K562 (cell line): ENCODE measurements at regions not wholly inside any gene's neighbourhood (a gene's known extent, or its start where the extent isn't known, plus 50 kb on each side); places are given as distances from the start of the nearest gene placed in this dataset.

Source experiments
- ATAC-seq: fragments of 200-7000 bp; cut with Tn5 transposase; 3 replicates; pipeline ENCODE4 v1.9.1; 2020; ENCODE audit warnings: moderate library complexity
- BruUV-seq: library from RNA; stranded (reverse); fragments of 400-500 nt; replicated peaks from 2 replicates; lab custom pipeline; 2021; lab: Mats Ljungman, UMichigan
- CTCF ChIA-PET: fragments of 300-600 bp; formaldehyde crosslinking; extraction: SDS; loops from one replicate; lab custom pipeline; 2021; ENCODE audit warnings: low intra/inter-chr PET ratio; lab: Yijun Ruan, JAX
- POLR2A ChIA-PET: fragments of 300-600, 350-650 bp; sonication (Branson Sonifier 250); formaldehyde crosslinking; extraction: SDS; loops from one replicate; lab custom pipeline; 2021; ENCODE audit warnings: antibody characterized with exemption, inconsistent platforms; lab: Yijun Ruan, JAX
- DNase-seq, 4 experiments: peaks; one replicate each; pipeline versions ENCODE4 v3.0.0 to v3.0.0-alpha.2; 2011 to 2018; ENCODE audit warnings: low spot score in 3 of 4, mixed read lengths in 3 of 4; ENCODE audit errors: extremely low read depth in 1 of 4
- FAIRE-seq: peaks from 2 replicates; lab custom pipeline; 2011; peaks lifted over from hg19 to GRCh38; lab: Jason Lieb, UNC
- H2AFZ ChIP-seq: 2 replicates; pipeline ENCODE4 v1.6.0; 2011; ENCODE audit warnings: low read depth, low read length, control low read depth, inconsistent platforms
- H3K27ac ChIP-seq: fragments of 200-600 bp; 3 replicates; pipeline ENCODE4 v1.8.0; 2011; ENCODE audit warnings: low read depth, mild to moderate bottlenecking, control low read depth, inconsistent platforms, low read length, moderate library complexity, mixed read lengths; ENCODE audit errors: extremely low read depth
- H3K27me3 ChIP-seq, 2 experiments: fragments of 300-600 bp in 1 of 2; 2 replicates in 1 of 2; 3 replicates in 1 of 2; pipeline versions ENCODE4 v1.6.0 to v1.8.0; 2011; ENCODE audit warnings: inconsistent platforms in 2 of 2, low read length in 2 of 2, mild to moderate bottlenecking in 1 of 2, mixed read lengths in 1 of 2, moderate library complexity in 1 of 2; ENCODE audit not compliant: control insufficient read depth in 2 of 2, insufficient read depth in 2 of 2
- H3K36me3 ChIP-seq: fragments of 300-600 bp; 3 replicates; pipeline ENCODE4 v1.8.0; 2011; ENCODE audit warnings: mild to moderate bottlenecking, low read length, inconsistent platforms; ENCODE audit not compliant: control insufficient read depth, insufficient read depth
- H3K4me1 ChIP-seq, 2 experiments: fragments of 200-600 bp in 1 of 2; replicated peaks in 1 of 2; 2 replicates in 1 of 2; 3 replicates in 1 of 2; pipeline versions ENCODE4 v1.5.1 to v1.8.0; 2011; ENCODE audit warnings: inconsistent platforms in 2 of 2, low read length in 2 of 2, mild to moderate bottlenecking in 1 of 2, mixed read lengths in 1 of 2, moderate library complexity in 1 of 2; ENCODE audit not compliant: control insufficient read depth in 2 of 2, insufficient read depth in 2 of 2
- H3K4me2 ChIP-seq: 2 replicates; pipeline ENCODE4 v1.6.1; 2011; ENCODE audit warnings: low read length, control low read depth, inconsistent platforms, mixed read lengths; ENCODE audit not compliant: insufficient read depth
- H3K4me3 ChIP-seq: fragments of 200-600 bp; sonication (generic), shearing (Covaris generic); 2 replicates; pipeline ENCODE4 v1.5.1; 2016; ENCODE audit warnings: control low read depth, inconsistent platforms
- H3K79me2 ChIP-seq: fragments of 200-600 bp; 3 replicates; pipeline ENCODE4 v1.8.0; 2011; ENCODE audit warnings: low read length, inconsistent platforms; ENCODE audit not compliant: control insufficient read depth, insufficient read depth
- H3K9ac ChIP-seq, 2 experiments: 2 replicates each; pipeline versions ENCODE4 v1.6.0 to v1.6.1; 2011; ENCODE audit warnings: low read depth in 2 of 2, low read length in 2 of 2, control low read depth in 1 of 2, inconsistent platforms in 1 of 2, mild to moderate bottlenecking in 1 of 2, mixed read lengths in 1 of 2; ENCODE audit not compliant: insufficient read depth in 1 of 2
- H3K9me1 ChIP-seq: one replicate; pipeline ENCODE4 v1.6.0; 2011; ENCODE audit warnings: inconsistent platforms, mild to moderate bottlenecking, low read length, moderate library complexity; ENCODE audit not compliant: control insufficient read depth, insufficient read depth
- H3K9me3 ChIP-seq: replicated peaks from 2 replicates; pipeline ENCODE4 v1.5.1; 2011; ENCODE audit warnings: low read depth, low read length, inconsistent platforms; ENCODE audit not compliant: control insufficient read depth, insufficient read depth
- H4K20me1 ChIP-seq: replicated peaks from 2 replicates; pipeline ENCODE4 v1.6.1; 2011; ENCODE audit warnings: low read length, inconsistent platforms, mixed read lengths; ENCODE audit not compliant: control insufficient read depth, insufficient read depth
- ARID1B ChIP-seq: fragments of 450-650 bp; IDR thresholded peaks from 2 replicates; pipeline ENCODE4 v1.6.1; 2016; ENCODE audit warnings: antibody characterized with exemption, mild to moderate bottlenecking, inconsistent platforms
- CCAR2 ChIP-seq: fragments of 200-400 bp; formaldehyde crosslinking; IDR thresholded peaks from 2 replicates; pipeline ENCODE4 v1.6.1; 2017; ENCODE audit warnings: mild to moderate bottlenecking, low read depth, low read length
- CHD2 ChIP-seq: IDR thresholded peaks from 2 replicates; pipeline ENCODE4 v1.6.1; 2011; ENCODE audit warnings: low read depth, low read length
- FOS ChIP-seq: IDR thresholded peaks from 3 replicates; pipeline ENCODE4 v1.6.1; 2011; ENCODE audit not compliant: insufficient read length; ENCODE audit errors: extremely low read depth
- FOXA3 ChIP-seq, 2 experiments: fragments of 450-650 bp in 1 of 2; sonication (generic) in 1 of 2; formaldehyde crosslinking; IDR thresholded peaks in 1 of 2; conservative IDR thresholded peaks in 1 of 2; 2 replicates each; pipeline versions ENCODE4 v1.4.0 to v1.8.0; 2020 to 2022; ENCODE audit warnings: mild to moderate bottlenecking in 2 of 2, missing genetic modification reagents in 1 of 2
- FOXJ2 ChIP-seq: fragments of 200-800 bp; sonication (Bioruptor generic); IDR thresholded peaks from 2 replicates; pipeline ENCODE4 v1.6.1; 2016; ENCODE audit warnings: missing genetic modification characterization, missing compliant biosample characterization
- HMG20A ChIP-seq: fragments of 450-650 bp; formaldehyde crosslinking; conservative IDR thresholded peaks from 2 replicates; pipeline ENCODE4 v1.4.0; 2020; ENCODE audit warnings: mild to moderate bottlenecking, mixed read lengths
- NEUROD1 ChIP-seq: fragments of 150-350 bp; IDR thresholded peaks from 2 replicates; pipeline ENCODE4 v1.6.1; 2014; ENCODE audit warnings: borderline replicate concordance, low read length, low read depth; ENCODE audit not compliant: partially characterized antibody
- SUPT5H ChIP-seq: fragments of 450-650 bp; IDR thresholded peaks from 2 replicates; pipeline ENCODE4 v1.6.1; 2016
- THRAP3 ChIP-seq: fragments of 450-650 bp; IDR thresholded peaks from 2 replicates; pipeline ENCODE4 v1.6.1; 2016; ENCODE audit warnings: mild to moderate bottlenecking, inconsistent platforms, borderline replicate concordance
- TOE1 ChIP-seq, 2 experiments: fragments of 450-650 bp in 1 of 2; sonication (generic) in 1 of 2; formaldehyde crosslinking in 1 of 2; IDR thresholded peaks; 2 replicates each; pipeline versions ENCODE4 v1.7.1 to v1.8.0; 2016 to 2022; ENCODE audit warnings: borderline replicate concordance in 2 of 2, mild to moderate bottlenecking in 2 of 2, antibody characterized with exemption in 1 of 2, inconsistent platforms in 1 of 2, low read depth in 1 of 2, missing genetic modification reagents in 1 of 2, moderate library complexity in 1 of 2
- ZNF316 ChIP-seq: fragments of 450-650 bp; IDR thresholded peaks from 2 replicates; pipeline ENCODE4 v1.6.1; 2016
- ZNF354B ChIP-seq: fragments of 250-450 bp; sonication (Bioruptor Pico); IDR thresholded peaks from 2 replicates; pipeline ENCODE4 v1.4.0; 2020
- in situ Hi-C: fragments of 300-500 bp; cut with MboI; formaldehyde crosslinking; loops from 4 replicates; pipeline ENCODE4 v1.15.0; 2018; ENCODE audit warnings: inconsistent platforms, mixed read lengths
- intact Hi-C: fragments of 100-400 bp; cut with micrococcal nuclease; formaldehyde crosslinking; loops from 2 replicates; pipeline ENCODE4 v1.14.2; 2022
- TF ChIP-seq, protein P1 (sequence below): fragments of 250-450 bp; sonication (Bioruptor Pico); IDR thresholded peaks from 2 replicates; pipeline ENCODE4 v1.9.0; 2021; ENCODE audit warnings: mild to moderate bottlenecking, inconsistent platforms
- TF ChIP-seq, protein P2 (sequence below): fragments of 450-650 bp; IDR thresholded peaks from 2 replicates; pipeline ENCODE4 v1.6.1; 2016; ENCODE audit warnings: low read depth, mild to moderate bottlenecking, moderate library complexity
- TF ChIP-seq, protein P3 (sequence below): sonication (generic); formaldehyde crosslinking; IDR thresholded peaks from 2 replicates; pipeline ENCODE4 v1.8.0; 2022; ENCODE audit warnings: mild to moderate bottlenecking, missing genetic modification reagents, borderline replicate concordance
- TF ChIP-seq, protein P4 (sequence below): sonication (generic); formaldehyde crosslinking; IDR thresholded peaks from 2 replicates; pipeline ENCODE4 v1.8.0; 2022; ENCODE audit warnings: missing genetic modification reagents, mild to moderate bottlenecking, borderline replicate concordance

DNA sequence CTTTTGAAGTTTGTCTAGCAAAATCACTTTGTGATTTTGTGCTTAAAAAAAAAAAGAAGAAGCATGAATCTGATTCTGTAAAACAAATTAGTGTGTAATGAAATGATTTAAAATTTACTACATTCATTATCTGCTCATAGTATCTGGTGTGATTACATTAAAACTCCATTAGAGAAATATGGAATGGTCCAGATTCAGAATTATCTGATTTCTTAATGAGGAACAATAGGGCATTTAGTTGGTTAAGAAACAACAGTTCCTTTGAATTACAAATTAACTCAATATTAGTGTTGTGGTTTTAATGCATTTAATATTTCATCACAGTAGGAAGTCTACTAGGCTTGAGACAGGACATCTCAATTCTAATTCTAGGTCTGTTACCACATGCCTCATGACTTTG is 57.9 kb upstream of the PDHA1 start:
- BruUV-seq: no TSS peak
- no peak for ATAC-seq
- intact Hi-C loops (no loop called here), in situ Hi-C loops (no loop called here)
- ChIA-PET POLR2A (no interaction called here), CTCF (no interaction called here)
- no peak for FAIRE-seq
- Histone ChIP-seq H3K4me2 (no peak overlapping the region), H4K20me1 (no peaks in the 10 kb centered on the region), H2AFZ (no peak overlapping the region), H3K9ac (no peak overlapping the region), H3K27me3 (peaks cover 6 to 25% of the 10 kb centered on the region in 2 experiments; a peak in 4 of 5 replicates), H3K4me1 (no peaks in the 10 kb centered on the region), H3K79me2 (no peaks in the 10 kb centered on the region), H3K4me3 (no peak overlapping the region), H3K36me3 (no peaks in the 10 kb centered on the region), H3K9me3 (no peaks in the 10 kb centered on the region), H3K27ac (no peak overlapping the region), H3K9me1 (no peaks in the 10 kb centered on the region)
- no peak for DNase-seq
- no peak for TF ChIP-seq NEUROD1
- TF ChIP-seq, protein P1, sequence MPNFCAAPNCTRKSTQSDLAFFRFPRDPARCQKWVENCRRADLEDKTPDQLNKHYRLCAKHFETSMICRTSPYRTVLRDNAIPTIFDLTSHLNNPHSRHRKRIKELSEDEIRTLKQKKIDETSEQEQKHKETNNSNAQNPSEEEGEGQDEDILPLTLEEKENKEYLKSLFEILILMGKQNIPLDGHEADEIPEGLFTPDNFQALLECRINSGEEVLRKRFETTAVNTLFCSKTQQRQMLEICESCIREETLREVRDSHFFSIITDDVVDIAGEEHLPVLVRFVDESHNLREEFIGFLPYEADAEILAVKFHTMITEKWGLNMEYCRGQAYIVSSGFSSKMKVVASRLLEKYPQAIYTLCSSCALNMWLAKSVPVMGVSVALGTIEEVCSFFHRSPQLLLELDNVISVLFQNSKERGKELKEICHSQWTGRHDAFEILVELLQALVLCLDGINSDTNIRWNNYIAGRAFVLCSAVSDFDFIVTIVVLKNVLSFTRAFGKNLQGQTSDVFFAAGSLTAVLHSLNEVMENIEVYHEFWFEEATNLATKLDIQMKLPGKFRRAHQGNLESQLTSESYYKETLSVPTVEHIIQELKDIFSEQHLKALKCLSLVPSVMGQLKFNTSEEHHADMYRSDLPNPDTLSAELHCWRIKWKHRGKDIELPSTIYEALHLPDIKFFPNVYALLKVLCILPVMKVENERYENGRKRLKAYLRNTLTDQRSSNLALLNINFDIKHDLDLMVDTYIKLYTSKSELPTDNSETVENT (CRISPR knock-in tag): no peak
- TF ChIP-seq FOXJ2: no peak
- no peak for TF ChIP-seq THRAP3
- no peak for TF ChIP-seq CHD2
- TF ChIP-seq, protein P2, sequence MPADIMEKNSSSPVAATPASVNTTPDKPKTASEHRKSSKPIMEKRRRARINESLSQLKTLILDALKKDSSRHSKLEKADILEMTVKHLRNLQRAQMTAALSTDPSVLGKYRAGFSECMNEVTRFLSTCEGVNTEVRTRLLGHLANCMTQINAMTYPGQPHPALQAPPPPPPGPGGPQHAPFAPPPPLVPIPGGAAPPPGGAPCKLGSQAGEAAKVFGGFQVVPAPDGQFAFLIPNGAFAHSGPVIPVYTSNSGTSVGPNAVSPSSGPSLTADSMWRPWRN: no peak
- no peak for TF ChIP-seq CCAR2
- no peak for TF ChIP-seq ZNF316
- TF ChIP-seq ARID1B: no peak
- TF ChIP-seq FOS: no peak
- no peak for TF ChIP-seq ZNF354B (CRISPR knock-in tag)
- TF ChIP-seq TOE1 (IDR thresholded peaks at IDR 0.05; ENCODE audit: borderline replicate concordance): no peak
- no peak for TF ChIP-seq TOE1 (CRISPR knock-in tag; IDR thresholded peaks at IDR 0.05; ENCODE audit: borderline replicate concordance, low read depth)
- no peak for TF ChIP-seq HMG20A (CRISPR knock-in tag)
- no peak for TF ChIP-seq SUPT5H
- no peak for TF ChIP-seq FOXA3 (CRISPR knock-in tag; conservative IDR thresholded peaks at IDR 0.05 in 1 of 2, IDR thresholded peaks at IDR 0.05 in 1 of 2)
- TF ChIP-seq, protein P3, sequence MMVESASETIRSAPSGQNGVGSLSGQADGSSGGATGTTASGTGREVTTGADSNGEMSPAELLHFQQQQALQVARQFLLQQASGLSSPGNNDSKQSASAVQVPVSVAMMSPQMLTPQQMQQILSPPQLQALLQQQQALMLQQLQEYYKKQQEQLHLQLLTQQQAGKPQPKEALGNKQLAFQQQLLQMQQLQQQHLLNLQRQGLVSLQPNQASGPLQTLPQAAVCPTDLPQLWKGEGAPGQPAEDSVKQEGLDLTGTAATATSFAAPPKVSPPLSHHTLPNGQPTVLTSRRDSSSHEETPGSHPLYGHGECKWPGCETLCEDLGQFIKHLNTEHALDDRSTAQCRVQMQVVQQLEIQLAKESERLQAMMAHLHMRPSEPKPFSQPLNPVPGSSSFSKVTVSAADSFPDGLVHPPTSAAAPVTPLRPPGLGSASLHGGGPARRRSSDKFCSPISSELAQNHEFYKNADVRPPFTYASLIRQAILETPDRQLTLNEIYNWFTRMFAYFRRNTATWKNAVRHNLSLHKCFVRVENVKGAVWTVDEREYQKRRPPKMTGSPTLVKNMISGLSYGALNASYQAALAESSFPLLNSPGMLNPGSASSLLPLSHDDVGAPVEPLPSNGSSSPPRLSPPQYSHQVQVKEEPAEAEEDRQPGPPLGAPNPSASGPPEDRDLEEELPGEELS: no peak
- TF ChIP-seq, protein P4, sequence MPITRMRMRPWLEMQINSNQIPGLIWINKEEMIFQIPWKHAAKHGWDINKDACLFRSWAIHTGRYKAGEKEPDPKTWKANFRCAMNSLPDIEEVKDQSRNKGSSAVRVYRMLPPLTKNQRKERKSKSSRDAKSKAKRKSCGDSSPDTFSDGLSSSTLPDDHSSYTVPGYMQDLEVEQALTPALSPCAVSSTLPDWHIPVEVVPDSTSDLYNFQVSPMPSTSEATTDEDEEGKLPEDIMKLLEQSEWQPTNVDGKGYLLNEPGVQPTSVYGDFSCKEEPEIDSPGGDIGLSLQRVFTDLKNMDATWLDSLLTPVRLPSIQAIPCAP (CRISPR knock-in tag): no peak
